HG03571 (cell line): ENCODE measurements at regions not wholly inside any gene's neighbourhood (a gene's known extent, or its start where the extent isn't known, plus 50 kb on each side); places are given as distances from the start of the nearest gene placed in this dataset.
"Not testable (repeated sequence)": the region's sequence is repeated elsewhere in the genome, so short reads cannot be mapped to it uniquely, and the experiment has no call there.

Source experiments
- ATAC-seq: cut with Tn5 transposase; IDR thresholded peaks from one replicate; pipeline ENCODE4 v1.9.1; 2021; ENCODE audit not compliant: unreplicated experiment

GRCh38 chr14:53376064-53376463, 222.9 kb upstream of the DDHD1 start:
- no peak for ATAC-seq

- no peak for ATAC-seq
Observed at GRCh38 chr14:53375599-53375998, 222.5 kb upstream of the DDHD1 start.

- no peak for ATAC-seq
Observed at GRCh38 chr14:53368711-53369201, 215.6 kb upstream of the DDHD1 start.

- ATAC-seq, result no peak
Observed at GRCh38 chr14:53368066-53368465, 214.9 kb upstream of the DDHD1 start.

- ATAC-seq, result no peak
Observed at GRCh38 chr14:53367644-53368026, 214.5 kb upstream of the DDHD1 start.

GRCh38 chr14:53365486-53366130, 212.5 kb upstream of the DDHD1 start:
- no peak for ATAC-seq

GRCh38 chr14:53362916-53363315, 209.8 kb upstream of the DDHD1 start:
- not testable (repeated sequence) for ATAC-seq

GRCh38 chr14:53360829-53361228, 207.7 kb upstream of the DDHD1 start:
- no peak for ATAC-seq

GRCh38 chr14:53358166-53358565, 205.0 kb upstream of the DDHD1 start:
- no peak for ATAC-seq

GRCh38 chr14:53356361-53357150, 203.4 kb upstream of the DDHD1 start:
- no peak for ATAC-seq

- ATAC-seq, result no peak
Observed at GRCh38 chr14:53355581-53356112, 202.5 kb upstream of the DDHD1 start.

- ATAC-seq, result no peak
Observed at GRCh38 chr14:53354336-53354735, 201.2 kb upstream of the DDHD1 start.

GRCh38 chr14:53350866-53351265, 197.7 kb upstream of the DDHD1 start:
- ATAC-seq, result no peak

GRCh38 chr14:53350429-53350828, 197.3 kb upstream of the DDHD1 start:
- no peak for ATAC-seq

GRCh38 chr14:53346988-53347387, 193.9 kb upstream of the DDHD1 start:
- ATAC-seq, result no peak

GRCh38 chr14:53341324-53341723, 188.2 kb upstream of the DDHD1 start:
- no peak for ATAC-seq

- no peak for ATAC-seq
Observed at GRCh38 chr14:53338192-53338591, 185.1 kb upstream of the DDHD1 start.

GRCh38 chr14:53336729-53337128, 183.6 kb upstream of the DDHD1 start:
- ATAC-seq, result no peak

- ATAC-seq, result no peak
Observed at GRCh38 chr14:53333809-53334208, 180.7 kb upstream of the DDHD1 start.

GRCh38 chr14:53331921-53332320, 178.8 kb upstream of the DDHD1 start:
- ATAC-seq, result no peak

- ATAC-seq, result no peak
Observed at GRCh38 chr14:53331247-53331646, 178.1 kb upstream of the DDHD1 start.

- ATAC-seq, result no peak
Observed at GRCh38 chr14:53330441-53330840, 177.3 kb upstream of the DDHD1 start.
